ENCODE measurements at regions not wholly inside any gene's neighbourhood (a gene's known extent, or its start where the extent isn't known, plus 50 kb on each side); places are given as distances from the start of the nearest gene placed in this dataset.
A peak's percentile ranks its signal among the peaks of the same experiment; 100 is the strongest.
"Not testable (repeated sequence)": the region's sequence is repeated elsewhere in the genome, so short reads cannot be mapped to it uniquely, and the experiment has no call there.

DNA sequence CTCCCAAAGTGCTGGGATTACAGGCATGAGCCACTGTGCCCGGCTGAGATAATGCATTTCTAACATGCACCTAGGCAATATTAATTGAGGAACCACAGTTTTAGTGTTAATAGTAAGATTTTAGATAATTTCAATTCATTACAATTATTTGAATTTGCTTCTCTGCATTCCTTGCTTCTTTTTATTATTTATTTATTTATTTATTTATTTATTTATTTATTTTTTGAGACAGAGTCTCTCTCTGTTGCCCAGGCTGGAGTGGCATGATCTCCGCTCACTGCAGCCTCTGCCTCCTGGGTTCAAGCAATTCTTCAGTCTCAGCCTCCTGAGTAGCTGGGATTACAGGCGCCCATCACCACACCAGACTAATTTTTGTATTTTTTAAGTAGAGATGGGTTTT, 135.7 kb upstream of the OR13F1 start:
- H3K27ac ChIP-seq (ENCODE audit: low read length, poor library complexity, severe bottlenecking); H2BK5ac ChIP-seq (ENCODE audit: low read depth, low read length, poor library complexity, severe bottlenecking); H3K36me3 ChIP-seq (ENCODE audit: control insufficient read depth in 1 of 2, insufficient read depth in 2 of 2, low read depth in 1 of 2, low read length in 2 of 2); H3K4me3 ChIP-seq (ENCODE audit: insufficient read depth in 1 of 2, low read depth in 1 of 2, low read length in 2 of 2); DNase-seq; H2AK5ac ChIP-seq (ENCODE audit: low read length, severe bottlenecking); H4K91ac ChIP-seq (ENCODE audit: low read length); H2AFZ ChIP-seq (ENCODE audit: low read depth, low read length); H3K4me1 ChIP-seq (ENCODE audit: control insufficient read depth, insufficient read depth, low read depth, low read length); H3K79me1 ChIP-seq (replicated peaks; ENCODE audit: low read length, poor library complexity, severe bottlenecking); H3K4me2 ChIP-seq (ENCODE audit: low read length, poor library complexity, severe bottlenecking); H3K4ac ChIP-seq (ENCODE audit: low read depth in 1 of 2, low read length in 2 of 2); H3K18ac ChIP-seq (ENCODE audit: low read depth in 1 of 2, low read length in 2 of 2); H3K14ac ChIP-seq (ENCODE audit: low read length in 2 of 2); H2BK120ac ChIP-seq (ENCODE audit: low read depth, low read length); H3K27me3 ChIP-seq (ENCODE audit: control insufficient read depth in 1 of 2, insufficient read depth in 1 of 2, low read length in 2 of 2); H3K9ac ChIP-seq (ENCODE audit: low read length); H3K23ac ChIP-seq (ENCODE audit: low read length in 2 of 2); H4K8ac ChIP-seq (ENCODE audit: low read length); H2BK15ac ChIP-seq (ENCODE audit: low read depth, poor library complexity, severe bottlenecking); H3K9me3 ChIP-seq (ENCODE audit: control insufficient read depth, low read length); H2BK12ac ChIP-seq (ENCODE audit: low read length in 2 of 2): not testable (repeated sequence)
- 20% methylated on average over 1 of the region's 3 CpGs for WGBS

- Histone ChIP-seq H3K4me3 (ENCODE audit: insufficient read depth in 1 of 2, low read depth in 1 of 2, low read length in 2 of 2) (no peak overlapping the region), H2AK5ac (ENCODE audit: low read length, severe bottlenecking) (no peak overlapping the region), H3K18ac (ENCODE audit: low read depth in 1 of 2, low read length in 2 of 2) (no peak overlapping the region), H3K27me3 (ENCODE audit: control insufficient read depth in 1 of 2, insufficient read depth in 1 of 2, low read length in 2 of 2) (no peaks in the 10 kb centered on the region), H3K79me1 (replicated peaks; ENCODE audit: low read length, poor library complexity, severe bottlenecking) (no peaks in the 10 kb centered on the region), H2AFZ (ENCODE audit: low read depth, low read length) (no peak overlapping the region), H3K23ac (ENCODE audit: low read length in 2 of 2) (no peak overlapping the region), H4K91ac (ENCODE audit: low read length) (no peak overlapping the region), H3K14ac (ENCODE audit: low read length in 2 of 2) (no peak overlapping the region), H3K27ac (ENCODE audit: low read length, poor library complexity, severe bottlenecking) (no peak overlapping the region), H2BK120ac (ENCODE audit: low read depth, low read length) (no peak overlapping the region), H4K8ac (ENCODE audit: low read length) (no peak overlapping the region), H3K9ac (ENCODE audit: low read length) (no peak overlapping the region), H3K4me1 (ENCODE audit: control insufficient read depth, insufficient read depth, low read depth, low read length) (no peaks in the 10 kb centered on the region), H3K4ac (ENCODE audit: low read depth in 1 of 2, low read length in 2 of 2) (no peak overlapping the region), H2BK12ac (ENCODE audit: low read length in 2 of 2) (no peak overlapping the region), H2BK5ac (ENCODE audit: low read depth, low read length, poor library complexity, severe bottlenecking) (no peak overlapping the region), H2BK15ac (ENCODE audit: low read depth, poor library complexity, severe bottlenecking) (no peak overlapping the region), H3K9me3 (ENCODE audit: control insufficient read depth, low read length) (no peaks in the 10 kb centered on the region), H3K36me3 (ENCODE audit: control insufficient read depth in 1 of 2, insufficient read depth in 2 of 2, low read depth in 1 of 2, low read length in 2 of 2) (no peaks in the 10 kb centered on the region), H3K4me2 (ENCODE audit: low read length, poor library complexity, severe bottlenecking) (no peak overlapping the region)
- 55% methylated on average over 3 of the region's 3 CpGs for WGBS
- DNase-seq, result no peak
Measured at GRCh38 chr9:104374711-104375110, 129.4 kb upstream of the OR13F1 start.

DNA sequence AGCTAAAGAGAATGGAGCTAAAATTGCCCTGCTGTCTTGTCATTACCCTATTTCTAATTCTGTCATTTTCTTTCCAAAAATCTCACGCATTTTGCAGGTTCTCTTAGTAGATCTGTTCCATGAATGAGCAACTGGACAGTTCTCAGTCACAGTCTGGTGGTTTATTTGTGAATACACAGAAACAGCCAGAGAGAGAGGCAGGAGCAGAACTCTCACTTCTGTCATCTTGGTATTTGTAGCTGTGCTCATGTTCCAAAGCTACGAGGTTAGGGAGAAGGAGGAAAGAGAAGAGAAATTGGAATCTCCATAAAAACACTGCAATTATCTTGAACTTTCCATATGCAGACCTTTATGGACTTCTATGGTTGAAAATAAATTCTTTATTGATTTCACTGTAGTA, 118.0 kb upstream of the OR13F1 start:
- 93% methylated on average over 1 of the region's 2 CpGs for WGBS
- Histone ChIP-seq H3K27ac (ENCODE audit: low read length, poor library complexity, severe bottlenecking) (no peak overlapping the region), H3K79me1 (replicated peaks; ENCODE audit: low read length, poor library complexity, severe bottlenecking) (no peaks in the 10 kb centered on the region)

DNA sequence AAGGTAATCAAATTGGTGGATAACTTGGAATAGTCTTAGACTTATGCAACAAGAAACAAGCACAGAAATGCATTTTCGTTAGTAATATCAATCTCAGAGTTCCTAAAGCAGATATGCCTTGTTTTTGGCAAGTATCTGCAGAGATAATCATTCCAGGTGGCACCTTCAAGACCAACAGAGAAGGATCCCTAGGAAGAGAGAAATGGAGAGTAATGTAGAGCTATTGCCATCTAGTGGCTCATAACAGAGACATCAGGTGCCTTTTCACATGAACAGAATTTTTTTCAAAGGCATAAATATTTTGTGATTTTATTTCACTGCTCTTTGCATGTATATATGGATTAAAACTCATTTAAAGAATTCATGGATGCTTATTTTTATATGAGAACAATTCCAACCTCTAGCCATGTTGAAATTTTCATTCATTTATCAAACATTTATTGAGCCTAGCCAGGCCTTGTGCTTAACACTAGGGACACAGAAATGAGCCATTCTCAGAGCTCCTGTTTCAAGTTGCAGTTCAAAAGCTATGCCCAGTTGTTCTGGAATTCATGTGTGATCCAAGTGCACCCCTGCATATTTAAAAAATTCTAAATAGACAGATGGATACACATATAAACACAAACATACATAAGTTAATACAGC, 117.5 kb upstream of the OR13F1 start:
- H2AFZ ChIP-seq (ENCODE audit: low read depth, low read length), result no peak overlapping the region
- H2BK15ac ChIP-seq (ENCODE audit: low read depth, poor library complexity, severe bottlenecking), result no peak overlapping the region

More for the DNA sequence above, 118.0 kb upstream of the OR13F1 start:
- no peak for DNase-seq
- H3K4me1 ChIP-seq (ENCODE audit: control insufficient read depth, insufficient read depth, low read depth, low read length), result no peaks in the 10 kb centered on the region
- no peak overlapping the region for H2AFZ ChIP-seq (ENCODE audit: low read depth, low read length)
- no peak overlapping the region for H3K4ac ChIP-seq (ENCODE audit: low read depth in 1 of 2, low read length in 2 of 2)
- no peaks in the 10 kb centered on the region for H3K36me3 ChIP-seq (ENCODE audit: control insufficient read depth in 1 of 2, insufficient read depth in 2 of 2, low read depth in 1 of 2, low read length in 2 of 2)
- no peak overlapping the region for H3K14ac ChIP-seq (ENCODE audit: low read length in 2 of 2)
- H2BK15ac ChIP-seq (ENCODE audit: low read depth, poor library complexity, severe bottlenecking), result no peak overlapping the region
- H2BK120ac ChIP-seq (ENCODE audit: low read depth, low read length), result no peak overlapping the region
- no peak overlapping the region for H3K18ac ChIP-seq (ENCODE audit: low read depth in 1 of 2, low read length in 2 of 2)
- H2BK5ac ChIP-seq (ENCODE audit: low read depth, low read length, poor library complexity, severe bottlenecking), result no peak overlapping the region
- H3K9ac ChIP-seq (ENCODE audit: low read length), result no peak overlapping the region
- no peak overlapping the region for H3K4me3 ChIP-seq (ENCODE audit: insufficient read depth in 1 of 2, low read depth in 1 of 2, low read length in 2 of 2)
- no peak overlapping the region for H3K4me2 ChIP-seq (ENCODE audit: low read length, poor library complexity, severe bottlenecking)
- no peak overlapping the region for H2BK12ac ChIP-seq (ENCODE audit: low read length in 2 of 2)
- no peak overlapping the region for H2AK5ac ChIP-seq (ENCODE audit: low read length, severe bottlenecking)
- no peaks in the 10 kb centered on the region for H3K9me3 ChIP-seq (ENCODE audit: control insufficient read depth, low read length)
- H4K8ac ChIP-seq (ENCODE audit: low read length), result no peak overlapping the region
- no peak overlapping the region for H4K91ac ChIP-seq (ENCODE audit: low read length)
- no peak overlapping the region for H3K23ac ChIP-seq (ENCODE audit: low read length in 2 of 2)
- no peaks in the 10 kb centered on the region for H3K27me3 ChIP-seq (ENCODE audit: control insufficient read depth in 1 of 2, insufficient read depth in 1 of 2, low read length in 2 of 2)

More for the DNA sequence above, 117.5 kb upstream of the OR13F1 start:
- Histone ChIP-seq H3K4me1 (ENCODE audit: control insufficient read depth, insufficient read depth, low read depth, low read length) (no peaks in the 10 kb centered on the region), H3K9me3 (ENCODE audit: control insufficient read depth, low read length) (no peaks in the 10 kb centered on the region), H4K91ac (ENCODE audit: low read length) (no peak overlapping the region), H2BK120ac (ENCODE audit: low read depth, low read length) (no peak overlapping the region), H3K4me2 (ENCODE audit: low read length, poor library complexity, severe bottlenecking) (no peak overlapping the region), H3K18ac (ENCODE audit: low read depth in 1 of 2, low read length in 2 of 2) (no peak overlapping the region), H2BK12ac (ENCODE audit: low read length in 2 of 2) (no peak overlapping the region), H3K79me1 (replicated peaks; ENCODE audit: low read length, poor library complexity, severe bottlenecking) (no peaks in the 10 kb centered on the region), H2AK5ac (ENCODE audit: low read length, severe bottlenecking) (no peak overlapping the region), H3K23ac (ENCODE audit: low read length in 2 of 2) (no peak overlapping the region), H4K8ac (ENCODE audit: low read length) (no peak overlapping the region), H3K4me3 (ENCODE audit: insufficient read depth in 1 of 2, low read depth in 1 of 2, low read length in 2 of 2) (no peak overlapping the region), H3K4ac (ENCODE audit: low read depth in 1 of 2, low read length in 2 of 2) (no peak overlapping the region), H3K27ac (ENCODE audit: low read length, poor library complexity, severe bottlenecking) (no peak overlapping the region), H3K36me3 (ENCODE audit: control insufficient read depth in 1 of 2, insufficient read depth in 2 of 2, low read depth in 1 of 2, low read length in 2 of 2) (no peaks in the 10 kb centered on the region), H3K14ac (ENCODE audit: low read length in 2 of 2) (no peak overlapping the region), H2BK5ac (ENCODE audit: low read depth, low read length, poor library complexity, severe bottlenecking) (no peak overlapping the region), H3K27me3 (ENCODE audit: control insufficient read depth in 1 of 2, insufficient read depth in 1 of 2, low read length in 2 of 2) (no peaks in the 10 kb centered on the region), H3K9ac (ENCODE audit: low read length) (no peak overlapping the region)
- WGBS, result 0% methylated on average over 1 of the region's 1 CpG
- DNase-seq, result peak; percentile 26
